Prostate gland (tissue), 2 donors: ENCODE measurements at regions not wholly inside any gene's neighbourhood (a gene's known extent, or its start where the extent isn't known, plus 50 kb on each side); places are given as distances from the start of the nearest gene placed in this dataset.

Source experiments
- POLR2AphosphoS5 ChIP-seq: sonication (generic); formaldehyde crosslinking; IDR thresholded peaks from one replicate; pipeline ENCODE4 v1.6.1; 2017; ENCODE audit warnings: antibody characterized with exemption
- TF ChIP-seq, protein P1 (sequence below), 4 experiments: fragments of 200-600 bp in 2 of 4; fragments of 450-650 bp in 2 of 4; sonication (generic) in 2 of 4; IDR thresholded peaks; 1 replicate in 3 of 4; 2 replicates in 1 of 4; pipeline ENCODE4 v1.5.1; 2016 to 2019; ENCODE audit warnings: antibody characterized with exemption in 4 of 4, mild to moderate bottlenecking in 2 of 4, moderate library complexity in 2 of 4

DNA sequence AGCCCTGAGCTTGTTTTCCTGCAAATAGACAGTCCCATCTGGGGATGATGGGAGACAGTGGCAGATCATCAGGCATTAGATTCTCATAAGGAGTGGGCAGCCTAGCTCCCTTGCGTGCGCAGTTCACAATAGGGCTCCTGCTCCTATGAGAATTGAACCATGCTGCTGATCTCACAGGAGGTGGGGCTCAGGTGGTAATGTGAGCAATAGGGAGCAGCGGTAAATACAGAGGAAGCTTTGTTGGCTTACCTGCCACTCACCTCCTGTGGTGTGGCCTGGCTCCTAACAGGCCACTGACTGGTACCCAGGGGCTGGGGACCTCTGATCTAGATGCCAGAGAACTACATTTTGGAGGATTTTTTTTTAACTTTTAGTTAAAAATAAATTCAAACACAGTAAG is 434.8 kb upstream of the MKI67 start:
- TF ChIP-seq, protein P1, sequence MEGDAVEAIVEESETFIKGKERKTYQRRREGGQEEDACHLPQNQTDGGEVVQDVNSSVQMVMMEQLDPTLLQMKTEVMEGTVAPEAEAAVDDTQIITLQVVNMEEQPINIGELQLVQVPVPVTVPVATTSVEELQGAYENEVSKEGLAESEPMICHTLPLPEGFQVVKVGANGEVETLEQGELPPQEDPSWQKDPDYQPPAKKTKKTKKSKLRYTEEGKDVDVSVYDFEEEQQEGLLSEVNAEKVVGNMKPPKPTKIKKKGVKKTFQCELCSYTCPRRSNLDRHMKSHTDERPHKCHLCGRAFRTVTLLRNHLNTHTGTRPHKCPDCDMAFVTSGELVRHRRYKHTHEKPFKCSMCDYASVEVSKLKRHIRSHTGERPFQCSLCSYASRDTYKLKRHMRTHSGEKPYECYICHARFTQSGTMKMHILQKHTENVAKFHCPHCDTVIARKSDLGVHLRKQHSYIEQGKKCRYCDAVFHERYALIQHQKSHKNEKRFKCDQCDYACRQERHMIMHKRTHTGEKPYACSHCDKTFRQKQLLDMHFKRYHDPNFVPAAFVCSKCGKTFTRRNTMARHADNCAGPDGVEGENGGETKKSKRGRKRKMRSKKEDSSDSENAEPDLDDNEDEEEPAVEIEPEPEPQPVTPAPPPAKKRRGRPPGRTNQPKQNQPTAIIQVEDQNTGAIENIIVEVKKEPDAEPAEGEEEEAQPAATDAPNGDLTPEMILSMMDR (IDR thresholded peaks at IDR 0.05), result no peak
- TF ChIP-seq POLR2AphosphoS5, result no peak
